ENCODE measurements at regions not wholly inside any gene's neighbourhood (a gene's known extent, or its start where the extent isn't known, plus 50 kb on each side); places are given as distances from the start of the nearest gene placed in this dataset.

GRCh38 chr13:74039667-74040066 lies 94.5 kb downstream of the KLF12 start:
- DNase-seq: no peak
- Histone ChIP-seq H3K27ac (ENCODE audit: low read length) (0 out of 2 replicates have a peak overlapping the region, but pooled peaks have one; percentile 1), H3K4me3 (ENCODE audit: low read length) (no peak overlapping the region), H3K4me2 (ENCODE audit: low read depth, low read length, poor library complexity, severe bottlenecking) (no peak overlapping the region), H3K9ac (ENCODE audit: low read length) (no peak overlapping the region), H4K20me1 (ENCODE audit: insufficient read depth, low read depth, low read length) (no peaks in the 10 kb centered on the region), H2AFZ (ENCODE audit: low read length) (no peak overlapping the region), H3K9me3 (ENCODE audit: low read length) (no peaks in the 10 kb centered on the region), H3K9me2 (replicated peaks; ENCODE audit: insufficient read depth, low read length) (no peaks in the 10 kb centered on the region), H3K36me3 (ENCODE audit: insufficient read depth, low read length) (peaks cover 16% of the 10 kb centered on the region), H3K27me3 (ENCODE audit: low read length) (no peaks in the 10 kb centered on the region), H3K79me2 (ENCODE audit: low read length) (peaks cover 99% of the 10 kb centered on the region), H3K4me1 (ENCODE audit: low read length) (peaks cover 83% of the 10 kb centered on the region)

- peak overlapping the region; percentile 57 for H3K27ac ChIP-seq (ENCODE audit: low read length)
- DNase-seq: no peak
- H3K4me2 ChIP-seq (ENCODE audit: low read depth, low read length, poor library complexity, severe bottlenecking): peak overlapping the region; percentile 36
- peaks cover 87% of the 10 kb centered on the region for H3K4me1 ChIP-seq (ENCODE audit: low read length)
- no peak overlapping the region for H2AFZ ChIP-seq (ENCODE audit: low read length)
- H3K4me3 ChIP-seq (ENCODE audit: low read length): no peak overlapping the region
- H4K20me1 ChIP-seq (ENCODE audit: insufficient read depth, low read depth, low read length): no peaks in the 10 kb centered on the region
- no peak overlapping the region for H3K9ac ChIP-seq (ENCODE audit: low read length)
- peaks cover 99% of the 10 kb centered on the region for H3K79me2 ChIP-seq (ENCODE audit: low read length)
- H3K9me3 ChIP-seq (ENCODE audit: low read length): no peaks in the 10 kb centered on the region
- no peaks in the 10 kb centered on the region for H3K27me3 ChIP-seq (ENCODE audit: low read length)
- H3K9me2 ChIP-seq (replicated peaks; ENCODE audit: insufficient read depth, low read length): no peaks in the 10 kb centered on the region
- peaks cover 16% of the 10 kb centered on the region for H3K36me3 ChIP-seq (ENCODE audit: insufficient read depth, low read length)
These were observed 95.0 kb downstream of the KLF12 start for GRCh38 chr13:74039154-74039553.

- no peak for DNase-seq
- Histone ChIP-seq H3K9ac (ENCODE audit: low read length) (no peak overlapping the region), H3K27me3 (ENCODE audit: low read length) (no peaks in the 10 kb centered on the region), H3K4me1 (ENCODE audit: low read length) (peaks cover 95% of the 10 kb centered on the region), H4K20me1 (ENCODE audit: insufficient read depth, low read depth, low read length) (no peaks in the 10 kb centered on the region), H3K36me3 (ENCODE audit: insufficient read depth, low read length) (peaks cover 16% of the 10 kb centered on the region), H3K79me2 (ENCODE audit: low read length) (peaks cover 96% of the 10 kb centered on the region), H3K9me2 (replicated peaks; ENCODE audit: insufficient read depth, low read length) (no peaks in the 10 kb centered on the region), H3K9me3 (ENCODE audit: low read length) (no peaks in the 10 kb centered on the region), H2AFZ (ENCODE audit: low read length) (no peak overlapping the region), H3K4me3 (ENCODE audit: low read length) (no peak overlapping the region), H3K27ac (ENCODE audit: low read length) (peak overlapping the region; percentile 57), H3K4me2 (ENCODE audit: low read depth, low read length, poor library complexity, severe bottlenecking) (peak overlapping the region; percentile 36)
These were observed 96.4 kb downstream of the KLF12 start for GRCh38 chr13:74037762-74038161.

GRCh38 chr13:74036373-74036772 lies 97.8 kb downstream of the KLF12 start:
- peaks cover 95% of the 10 kb centered on the region for H3K4me1 ChIP-seq (ENCODE audit: low read length)
- peak overlapping the region; percentile 16; the same call in 1 of the 2 replicates for H3K9ac ChIP-seq (ENCODE audit: low read length)
- peaks cover 16% of the 10 kb centered on the region for H3K36me3 ChIP-seq (ENCODE audit: insufficient read depth, low read length)
- peak overlapping the region; percentile 45 for H3K4me2 ChIP-seq (ENCODE audit: low read depth, low read length, poor library complexity, severe bottlenecking)
- H3K9me3 ChIP-seq (ENCODE audit: low read length): no peaks in the 10 kb centered on the region
- no peak overlapping the region for H3K4me3 ChIP-seq (ENCODE audit: low read length)
- H2AFZ ChIP-seq (ENCODE audit: low read length): no peak overlapping the region
- no peaks in the 10 kb centered on the region for H3K9me2 ChIP-seq (replicated peaks; ENCODE audit: insufficient read depth, low read length)
- no peaks in the 10 kb centered on the region for H4K20me1 ChIP-seq (ENCODE audit: insufficient read depth, low read depth, low read length)
- H3K79me2 ChIP-seq (ENCODE audit: low read length): peaks cover 93% of the 10 kb centered on the region
- H3K27ac ChIP-seq (ENCODE audit: low read length): peak overlapping the region; percentile 59
- DNase-seq: no peak
- no peaks in the 10 kb centered on the region for H3K27me3 ChIP-seq (ENCODE audit: low read length)

GRCh38 chr13:74035896-74036295 lies 98.3 kb downstream of the KLF12 start:
- H3K27me3 ChIP-seq (ENCODE audit: low read length): no peaks in the 10 kb centered on the region
- H3K4me1 ChIP-seq (ENCODE audit: low read length): peaks cover 93% of the 10 kb centered on the region
- H3K4me2 ChIP-seq (ENCODE audit: low read depth, low read length, poor library complexity, severe bottlenecking): peak overlapping the region; percentile 45
- H4K20me1 ChIP-seq (ENCODE audit: insufficient read depth, low read depth, low read length): no peaks in the 10 kb centered on the region
- no peak for DNase-seq
- no peaks in the 10 kb centered on the region for H3K9me2 ChIP-seq (replicated peaks; ENCODE audit: insufficient read depth, low read length)
- peak overlapping the region; percentile 59 for H3K27ac ChIP-seq (ENCODE audit: low read length)
- H2AFZ ChIP-seq (ENCODE audit: low read length): no peak overlapping the region
- H3K9me3 ChIP-seq (ENCODE audit: low read length): no peaks in the 10 kb centered on the region
- H3K36me3 ChIP-seq (ENCODE audit: insufficient read depth, low read length): peaks cover 16% of the 10 kb centered on the region
- H3K9ac ChIP-seq (ENCODE audit: low read length): peak overlapping the region; percentile 16; the same call in 1 of the 2 replicates
- peaks cover 93% of the 10 kb centered on the region for H3K79me2 ChIP-seq (ENCODE audit: low read length)
- H3K4me3 ChIP-seq (ENCODE audit: low read length): no peak overlapping the region

GRCh38 chr13:74032325-74032724 lies 101.9 kb downstream of the KLF12 start:
- no peaks in the 10 kb centered on the region for H3K27me3 ChIP-seq (ENCODE audit: low read length)
- no peaks in the 10 kb centered on the region for H3K9me2 ChIP-seq (replicated peaks; ENCODE audit: insufficient read depth, low read length)
- H3K79me2 ChIP-seq (ENCODE audit: low read length): peaks cover 91% of the 10 kb centered on the region
- peaks cover 96% of the 10 kb centered on the region for H3K4me1 ChIP-seq (ENCODE audit: low read length)
- no peaks in the 10 kb centered on the region for H4K20me1 ChIP-seq (ENCODE audit: insufficient read depth, low read depth, low read length)
- H3K4me3 ChIP-seq (ENCODE audit: low read length): peak overlapping the region; percentile 52
- H2AFZ ChIP-seq (ENCODE audit: low read length): no peak overlapping the region
- H3K9ac ChIP-seq (ENCODE audit: low read length): peak overlapping the region; percentile 26
- peak overlapping the region; percentile 63 for H3K4me2 ChIP-seq (ENCODE audit: low read depth, low read length, poor library complexity, severe bottlenecking)
- peak overlapping the region; percentile 62 for H3K27ac ChIP-seq (ENCODE audit: low read length)
- peak; percentile 76 for DNase-seq
- H3K36me3 ChIP-seq (ENCODE audit: insufficient read depth, low read length): peaks cover 16% of the 10 kb centered on the region
- no peaks in the 10 kb centered on the region for H3K9me3 ChIP-seq (ENCODE audit: low read length)

- peak overlapping the region; percentile 76 for H3K4me2 ChIP-seq (ENCODE audit: low read depth, low read length, poor library complexity, severe bottlenecking)
- no peaks in the 10 kb centered on the region for H3K9me3 ChIP-seq (ENCODE audit: low read length)
- no peaks in the 10 kb centered on the region for H4K20me1 ChIP-seq (ENCODE audit: insufficient read depth, low read depth, low read length)
- H3K9ac ChIP-seq (ENCODE audit: low read length): peak overlapping the region; percentile 59
- peaks cover 75% of the 10 kb centered on the region for H3K4me1 ChIP-seq (ENCODE audit: low read length)
- no peaks in the 10 kb centered on the region for H3K27me3 ChIP-seq (ENCODE audit: low read length)
- H3K4me3 ChIP-seq (ENCODE audit: low read length): peak overlapping the region; percentile 53
- peak; percentile 54 for DNase-seq
- H3K79me2 ChIP-seq (ENCODE audit: low read length): peaks cover 95% of the 10 kb centered on the region
- peaks cover 26% of the 10 kb centered on the region for H3K36me3 ChIP-seq (ENCODE audit: insufficient read depth, low read length)
- H2AFZ ChIP-seq (ENCODE audit: low read length): no peak overlapping the region
- no peaks in the 10 kb centered on the region for H3K9me2 ChIP-seq (replicated peaks; ENCODE audit: insufficient read depth, low read length)
- H3K27ac ChIP-seq (ENCODE audit: low read length): peak overlapping the region; percentile 94
These were observed 106.9 kb downstream of the KLF12 start for GRCh38 chr13:74027161-74027779.

- Histone ChIP-seq H3K36me3 (ENCODE audit: insufficient read depth, low read length) (peaks cover 26% of the 10 kb centered on the region), H3K4me2 (ENCODE audit: low read depth, low read length, poor library complexity, severe bottlenecking) (peak overlapping the region; percentile 76), H3K4me3 (ENCODE audit: low read length) (peak overlapping the region; percentile 53), H2AFZ (ENCODE audit: low read length) (no peak overlapping the region), H4K20me1 (ENCODE audit: insufficient read depth, low read depth, low read length) (no peaks in the 10 kb centered on the region), H3K27me3 (ENCODE audit: low read length) (no peaks in the 10 kb centered on the region), H3K9me3 (ENCODE audit: low read length) (no peaks in the 10 kb centered on the region), H3K79me2 (ENCODE audit: low read length) (peaks cover 95% of the 10 kb centered on the region), H3K27ac (ENCODE audit: low read length) (peak overlapping the region; percentile 94), H3K4me1 (ENCODE audit: low read length) (peaks cover 69% of the 10 kb centered on the region), H3K9ac (ENCODE audit: low read length) (peak overlapping the region; percentile 59), H3K9me2 (replicated peaks; ENCODE audit: insufficient read depth, low read length) (no peaks in the 10 kb centered on the region)
- DNase-seq: peak; percentile 88
These were observed 107.5 kb downstream of the KLF12 start for GRCh38 chr13:74026753-74027152.
